WI38 (cell line): ENCODE measurements at regions not wholly inside any gene's neighbourhood (a gene's known extent, or its start where the extent isn't known, plus 50 kb on each side); places are given as distances from the start of the nearest gene placed in this dataset.

Source experiments
- H3K4me3 ChIP-seq: 2 replicates; pipeline ENCODE4 v1.5.1; 2011; ENCODE audit warnings: low read depth, mild to moderate bottlenecking, control low read depth, low read length
- TF ChIP-seq, protein P1 (sequence below): IDR thresholded peaks from 2 replicates; pipeline ENCODE4 v1.5.1; 2012; ENCODE audit warnings: low read depth, mild to moderate bottlenecking, control low read depth, low read length

DNA sequence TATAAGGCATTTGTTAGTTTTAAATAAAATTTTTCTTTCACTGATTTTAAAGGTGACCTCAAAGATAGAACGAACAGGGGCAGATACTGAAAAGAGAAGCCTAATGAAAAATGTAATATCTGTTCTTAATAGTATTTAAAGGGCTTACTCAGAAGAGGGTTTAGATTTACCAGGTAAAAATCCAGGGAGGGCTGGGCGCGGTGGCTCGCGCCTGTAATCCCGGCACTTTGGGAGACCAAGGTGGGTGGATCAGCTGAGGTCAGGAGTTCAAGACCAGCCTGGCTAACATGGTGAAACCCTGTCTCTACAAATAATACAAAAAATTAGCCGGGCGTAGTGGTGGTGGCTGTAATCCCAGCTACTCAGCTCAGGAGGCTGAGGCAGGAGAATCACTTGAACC, 108.3 kb upstream of the CNTNAP2 start:
- H3K4me3 ChIP-seq, result no peak overlapping the region
- TF ChIP-seq, protein P1, sequence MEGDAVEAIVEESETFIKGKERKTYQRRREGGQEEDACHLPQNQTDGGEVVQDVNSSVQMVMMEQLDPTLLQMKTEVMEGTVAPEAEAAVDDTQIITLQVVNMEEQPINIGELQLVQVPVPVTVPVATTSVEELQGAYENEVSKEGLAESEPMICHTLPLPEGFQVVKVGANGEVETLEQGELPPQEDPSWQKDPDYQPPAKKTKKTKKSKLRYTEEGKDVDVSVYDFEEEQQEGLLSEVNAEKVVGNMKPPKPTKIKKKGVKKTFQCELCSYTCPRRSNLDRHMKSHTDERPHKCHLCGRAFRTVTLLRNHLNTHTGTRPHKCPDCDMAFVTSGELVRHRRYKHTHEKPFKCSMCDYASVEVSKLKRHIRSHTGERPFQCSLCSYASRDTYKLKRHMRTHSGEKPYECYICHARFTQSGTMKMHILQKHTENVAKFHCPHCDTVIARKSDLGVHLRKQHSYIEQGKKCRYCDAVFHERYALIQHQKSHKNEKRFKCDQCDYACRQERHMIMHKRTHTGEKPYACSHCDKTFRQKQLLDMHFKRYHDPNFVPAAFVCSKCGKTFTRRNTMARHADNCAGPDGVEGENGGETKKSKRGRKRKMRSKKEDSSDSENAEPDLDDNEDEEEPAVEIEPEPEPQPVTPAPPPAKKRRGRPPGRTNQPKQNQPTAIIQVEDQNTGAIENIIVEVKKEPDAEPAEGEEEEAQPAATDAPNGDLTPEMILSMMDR, result no peak

DNA sequence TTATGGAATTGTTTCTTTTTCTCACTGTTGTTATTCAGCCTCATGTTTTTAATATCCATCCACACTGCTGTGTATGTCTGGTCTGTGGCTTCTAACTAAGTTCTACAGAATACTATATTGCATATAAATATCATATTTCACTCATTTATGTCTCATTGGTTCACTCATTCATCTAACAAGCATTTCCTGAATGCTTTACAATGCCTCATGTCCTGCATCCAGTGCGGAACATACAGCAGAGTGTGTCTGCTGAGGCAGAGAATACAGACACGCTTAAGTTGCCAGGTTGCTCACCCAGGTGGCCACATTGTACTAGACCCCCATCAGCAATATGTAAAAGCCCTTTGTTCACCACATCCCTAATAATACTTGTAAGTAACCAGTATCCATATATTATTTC, 111.8 kb upstream of the CNTNAP2 start:
- TF ChIP-seq, protein P1, result no peak
- H3K4me3 ChIP-seq, result no peak overlapping the region

DNA sequence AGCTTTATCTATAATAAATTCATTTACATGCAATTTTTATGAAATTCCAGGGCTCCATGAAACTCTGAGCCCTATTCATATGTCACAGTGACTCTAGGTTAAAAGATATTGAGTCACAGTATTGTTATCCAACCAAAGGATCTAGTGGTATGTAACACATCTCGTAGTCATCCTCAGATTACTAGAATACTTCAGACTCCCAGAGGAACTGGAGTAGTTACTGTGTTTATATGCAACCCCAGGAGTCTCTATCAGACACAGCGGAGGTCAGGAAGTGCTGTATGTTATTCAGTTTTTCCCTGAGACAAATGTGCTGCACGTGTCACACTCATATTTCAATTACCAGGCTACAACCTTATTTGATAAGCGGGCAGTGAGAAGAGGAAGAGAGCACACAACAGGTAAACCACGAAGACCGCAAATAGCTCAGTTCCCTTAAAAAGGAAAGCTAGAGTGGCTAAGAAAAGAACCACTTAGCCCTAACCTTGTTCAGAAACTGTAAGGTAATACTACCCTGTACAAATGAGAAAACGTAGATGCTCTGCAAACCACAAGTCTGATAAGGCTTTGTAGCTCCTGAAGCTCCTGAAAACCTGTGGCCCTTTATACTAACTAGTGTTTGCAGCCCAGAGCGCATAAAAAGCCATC, 114.0 kb upstream of the CNTNAP2 start:
- H3K4me3 ChIP-seq, result no peak overlapping the region
- TF ChIP-seq, protein P1, result no peak

GRCh38 chr7:146002008-146002407, 114.6 kb upstream of the CNTNAP2 start:
- no peak overlapping the region for H3K4me3 ChIP-seq
- TF ChIP-seq, protein P1, result no peak

DNA sequence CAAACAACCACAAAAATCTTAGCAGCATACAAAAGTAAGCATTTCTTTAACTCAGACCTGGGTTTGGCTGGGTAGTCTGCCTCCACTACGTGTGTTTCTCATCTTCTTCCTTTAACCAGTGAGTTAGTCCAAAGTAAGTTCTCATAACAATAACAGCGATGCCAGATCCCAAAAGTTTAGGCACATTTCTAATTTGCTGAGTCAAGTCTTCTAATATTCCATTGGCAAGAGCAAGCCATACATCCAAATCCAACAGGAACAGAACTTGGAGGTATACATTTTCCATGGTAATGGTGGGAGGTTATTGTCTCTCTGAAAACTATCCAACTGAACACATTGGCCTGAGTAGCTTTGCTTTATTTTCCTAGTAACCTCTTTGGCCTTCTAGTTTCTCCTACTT, 115.7 kb upstream of the CNTNAP2 start:
- TF ChIP-seq, protein P1, result no peak
- H3K4me3 ChIP-seq, result no peak overlapping the region

DNA sequence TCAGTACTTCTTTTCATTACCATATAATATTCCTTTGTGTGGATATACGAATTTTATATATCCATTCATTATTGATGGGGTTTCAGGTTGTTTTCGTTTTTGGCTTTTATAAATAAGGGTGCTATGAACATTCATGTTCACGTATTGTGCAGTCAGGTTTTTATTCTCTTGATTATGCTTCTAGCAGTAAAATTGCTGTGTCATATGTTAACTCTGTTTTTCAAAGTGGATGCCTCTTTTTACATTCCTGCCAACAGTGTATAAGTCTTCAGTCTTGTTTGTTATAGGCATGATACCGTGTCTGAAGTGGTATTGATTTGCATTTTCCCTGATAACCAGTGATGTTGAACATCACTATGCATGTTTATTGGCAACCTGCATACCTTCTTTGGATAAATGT, 127.1 kb upstream of the CNTNAP2 start:
- no peak overlapping the region for H3K4me3 ChIP-seq
- TF ChIP-seq, protein P1, result no peak

GRCh38 chr7:145986248-145986874, 130.2 kb upstream of the CNTNAP2 start:
- TF ChIP-seq, protein P1, result no peak
- no peak overlapping the region for H3K4me3 ChIP-seq
